22Rv1 (cell line): ENCODE measurements at regions not wholly inside any gene's neighbourhood (a gene's known extent, or its start where the extent isn't known, plus 50 kb on each side); places are given as distances from the start of the nearest gene placed in this dataset.
"Not testable (repeated sequence)": the region's sequence is repeated elsewhere in the genome, so short reads cannot be mapped to it uniquely, and the experiment has no call there.

Experiments
- H3K27ac ChIP-seq: fragments of 450-650 bp; 2 replicates; pipeline ENCODE4 v1.5.1; 2017
- CTCF ChIP-seq: fragments of 450-650 bp; IDR thresholded peaks from 2 replicates; pipeline ENCODE4 v1.5.1; 2017; ENCODE audit warnings: mild to moderate bottlenecking
- ZFX ChIP-seq: fragments of 450-650 bp; IDR thresholded peaks from 2 replicates; pipeline ENCODE4 v1.6.1; 2017; ENCODE audit warnings: antibody characterized with exemption, borderline replicate concordance

GRCh38 chr2:53209679-53210458 is 557.7 kb upstream of the CHAC2 start:
- no peak overlapping the region for H3K27ac ChIP-seq
- TF ChIP-seq CTCF = no peak
- no peak for TF ChIP-seq ZFX

- no peak overlapping the region for H3K27ac ChIP-seq
- TF ChIP-seq ZFX (no peak), CTCF (no peak)
Measured at GRCh38 chr2:53208815-53209214, 558.8 kb upstream of the CHAC2 start.

GRCh38 chr2:53206226-53206625 is 561.4 kb upstream of the CHAC2 start:
- H3K27ac ChIP-seq = not testable (repeated sequence)

- no peak overlapping the region for H3K27ac ChIP-seq
- peak; percentile 42 for TF ChIP-seq CTCF
- no peak for TF ChIP-seq ZFX
Measured at GRCh38 chr2:53202063-53202462, 565.5 kb upstream of the CHAC2 start.

GRCh38 chr2:53200072-53200471 is 567.5 kb upstream of the CHAC2 start:
- no peak overlapping the region for H3K27ac ChIP-seq
- TF ChIP-seq CTCF (no peak), ZFX (no peak)

- no peak for TF ChIP-seq CTCF
- TF ChIP-seq ZFX = no peak
- H3K27ac ChIP-seq = no peak overlapping the region
Measured at GRCh38 chr2:53188851-53189510, 578.6 kb upstream of the CHAC2 start.

- TF ChIP-seq ZFX (no peak), CTCF (no peak)
- no peak overlapping the region for H3K27ac ChIP-seq
Measured at GRCh38 chr2:53183581-53183980, 584.0 kb upstream of the CHAC2 start.
